ENCODE measurements at regions not wholly inside any gene's neighbourhood (a gene's known extent, or its start where the extent isn't known, plus 50 kb on each side); places are given as distances from the start of the nearest gene placed in this dataset.
"Not testable (repeated sequence)": the region's sequence is repeated elsewhere in the genome, so short reads cannot be mapped to it uniquely, and the experiment has no call there.

DNA sequence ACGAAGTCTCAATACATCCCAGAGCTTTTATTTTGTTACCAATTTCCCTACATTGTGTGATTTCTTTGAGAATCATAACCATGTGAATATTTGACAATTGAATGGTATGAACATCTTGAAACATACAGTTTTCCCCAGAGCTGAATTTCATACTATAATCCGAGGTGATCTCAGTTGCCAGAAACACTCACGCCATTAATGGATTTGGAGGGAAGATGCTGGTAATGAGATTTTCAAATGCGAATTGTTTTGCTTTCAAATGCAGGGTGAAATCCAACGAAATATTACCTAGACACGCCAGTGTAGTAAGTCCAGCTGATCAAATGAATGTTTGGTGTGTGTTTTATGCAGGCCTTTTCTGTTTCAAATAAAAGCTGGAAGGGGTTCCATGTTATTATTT lies 277.8 kb upstream of the CDH5 start:
- no peaks in the 10 kb centered on the region for H3K36me3 ChIP-seq (ENCODE audit: control insufficient read depth, low read length)
- no peaks in the 10 kb centered on the region for H3K9me3 ChIP-seq (ENCODE audit: control insufficient read depth, insufficient read depth, low read length)
- H3K79me2 ChIP-seq (ENCODE audit: control insufficient read depth, low read length): no peaks in the 10 kb centered on the region
- H3K4me2 ChIP-seq (ENCODE audit: low read length): no peak overlapping the region
- H3K9me2 ChIP-seq (replicated peaks; ENCODE audit: control insufficient read depth, low read length): no peaks in the 10 kb centered on the region
- H3K4me1 ChIP-seq (ENCODE audit: control insufficient read depth, low read length): no peaks in the 10 kb centered on the region
- H3F3A ChIP-seq (ENCODE audit: control insufficient read depth, insufficient read depth): no peaks in the 10 kb centered on the region
- no peak overlapping the region for H3K4me3 ChIP-seq (ENCODE audit: low read length)
- TF ChIP-seq, protein P1, sequence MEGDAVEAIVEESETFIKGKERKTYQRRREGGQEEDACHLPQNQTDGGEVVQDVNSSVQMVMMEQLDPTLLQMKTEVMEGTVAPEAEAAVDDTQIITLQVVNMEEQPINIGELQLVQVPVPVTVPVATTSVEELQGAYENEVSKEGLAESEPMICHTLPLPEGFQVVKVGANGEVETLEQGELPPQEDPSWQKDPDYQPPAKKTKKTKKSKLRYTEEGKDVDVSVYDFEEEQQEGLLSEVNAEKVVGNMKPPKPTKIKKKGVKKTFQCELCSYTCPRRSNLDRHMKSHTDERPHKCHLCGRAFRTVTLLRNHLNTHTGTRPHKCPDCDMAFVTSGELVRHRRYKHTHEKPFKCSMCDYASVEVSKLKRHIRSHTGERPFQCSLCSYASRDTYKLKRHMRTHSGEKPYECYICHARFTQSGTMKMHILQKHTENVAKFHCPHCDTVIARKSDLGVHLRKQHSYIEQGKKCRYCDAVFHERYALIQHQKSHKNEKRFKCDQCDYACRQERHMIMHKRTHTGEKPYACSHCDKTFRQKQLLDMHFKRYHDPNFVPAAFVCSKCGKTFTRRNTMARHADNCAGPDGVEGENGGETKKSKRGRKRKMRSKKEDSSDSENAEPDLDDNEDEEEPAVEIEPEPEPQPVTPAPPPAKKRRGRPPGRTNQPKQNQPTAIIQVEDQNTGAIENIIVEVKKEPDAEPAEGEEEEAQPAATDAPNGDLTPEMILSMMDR (IDR thresholded peaks at IDR 0.05; ENCODE audit: low read depth, low read length, poor library complexity, severe bottlenecking): no peak
- TF ChIP-seq EZH2phosphoT487 (IDR thresholded peaks at IDR 0.05; ENCODE audit: borderline replicate concordance, low read length): no peak
- no peak overlapping the region for H3K27ac ChIP-seq (ENCODE audit: low read depth, low read length)
- H3K27me3 ChIP-seq (ENCODE audit: control insufficient read depth, low read length): no peaks in the 10 kb centered on the region
- H4K20me1 ChIP-seq (ENCODE audit: control insufficient read depth, insufficient read depth, low read depth, low read length): no peaks in the 10 kb centered on the region

DNA sequence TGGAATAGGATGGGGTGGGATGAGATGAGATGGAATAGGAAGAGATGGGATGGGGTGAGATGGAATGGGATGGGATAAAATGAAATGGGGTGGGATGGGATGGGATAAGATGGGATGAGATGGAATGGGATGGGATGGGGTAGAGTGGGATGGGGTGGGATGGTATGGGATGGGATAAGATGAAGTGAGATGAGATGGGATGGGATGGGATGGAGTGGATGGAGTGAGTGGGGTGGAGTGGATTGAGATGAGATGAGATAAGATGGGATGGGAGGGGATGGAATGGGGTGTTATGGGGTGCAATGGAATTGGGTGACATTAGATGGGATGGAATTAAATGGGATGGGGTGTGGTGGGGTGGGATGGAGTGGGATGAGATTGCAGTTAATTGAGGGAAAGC lies 279.2 kb upstream of the CDH5 start:
- no peaks in the 10 kb centered on the region for H3K4me1 ChIP-seq (ENCODE audit: control insufficient read depth, low read length)
- H4K20me1 ChIP-seq (ENCODE audit: control insufficient read depth, insufficient read depth, low read depth, low read length): no peaks in the 10 kb centered on the region
- H3K4me3 ChIP-seq (ENCODE audit: low read length): no peak overlapping the region
- H3K9me2 ChIP-seq (replicated peaks; ENCODE audit: control insufficient read depth, low read length): no peaks in the 10 kb centered on the region
- TF ChIP-seq EZH2phosphoT487 (IDR thresholded peaks at IDR 0.05; ENCODE audit: borderline replicate concordance, low read length): no peak
- TF ChIP-seq, protein P1 (IDR thresholded peaks at IDR 0.05; ENCODE audit: low read depth, low read length, poor library complexity, severe bottlenecking): no peak
- no peaks in the 10 kb centered on the region for H3K36me3 ChIP-seq (ENCODE audit: control insufficient read depth, low read length)
- H3K79me2 ChIP-seq (ENCODE audit: control insufficient read depth, low read length): no peaks in the 10 kb centered on the region
- no peaks in the 10 kb centered on the region for H3K9me3 ChIP-seq (ENCODE audit: control insufficient read depth, insufficient read depth, low read length)
- H3K27me3 ChIP-seq (ENCODE audit: control insufficient read depth, low read length): no peaks in the 10 kb centered on the region
- H3F3A ChIP-seq (ENCODE audit: control insufficient read depth, insufficient read depth): no peaks in the 10 kb centered on the region
- H3K27ac ChIP-seq (ENCODE audit: low read depth, low read length): no peak overlapping the region
- H3K4me2 ChIP-seq (ENCODE audit: low read length): no peak overlapping the region

DNA sequence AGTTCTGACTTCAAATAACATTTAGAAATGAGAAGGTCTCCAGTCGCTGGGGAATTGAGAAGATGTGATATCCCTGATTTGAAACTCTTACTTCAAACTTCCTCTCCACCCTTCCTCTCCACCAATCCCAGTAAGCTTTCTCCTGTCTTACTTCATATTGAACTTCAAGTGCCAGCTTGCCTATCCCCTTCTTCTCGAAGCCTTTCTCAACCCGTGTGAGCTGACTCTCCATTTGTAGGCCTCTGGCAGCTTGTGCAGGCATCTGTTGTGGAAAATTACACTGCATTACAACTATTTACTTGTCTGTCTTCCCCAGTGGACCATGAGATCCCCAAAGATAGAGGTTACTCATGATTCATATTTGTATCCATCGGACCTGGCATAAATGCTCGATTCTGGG lies 280.8 kb upstream of the CDH5 start:
- no peak for TF ChIP-seq EZH2phosphoT487 (IDR thresholded peaks at IDR 0.05; ENCODE audit: borderline replicate concordance, low read length)
- TF ChIP-seq, protein P1 (IDR thresholded peaks at IDR 0.05; ENCODE audit: low read depth, low read length, poor library complexity, severe bottlenecking): no peak
- H3K4me1 ChIP-seq (ENCODE audit: control insufficient read depth, low read length): no peaks in the 10 kb centered on the region
- no peaks in the 10 kb centered on the region for H3F3A ChIP-seq (ENCODE audit: control insufficient read depth, insufficient read depth)
- no peaks in the 10 kb centered on the region for H3K36me3 ChIP-seq (ENCODE audit: control insufficient read depth, low read length)
- no peak overlapping the region for H3K4me2 ChIP-seq (ENCODE audit: low read length)
- no peak overlapping the region for H3K27ac ChIP-seq (ENCODE audit: low read depth, low read length)
- H3K9me3 ChIP-seq (ENCODE audit: control insufficient read depth, insufficient read depth, low read length): no peaks in the 10 kb centered on the region
- no peak overlapping the region for H3K4me3 ChIP-seq (ENCODE audit: low read length)
- no peaks in the 10 kb centered on the region for H4K20me1 ChIP-seq (ENCODE audit: control insufficient read depth, insufficient read depth, low read depth, low read length)
- H3K9me2 ChIP-seq (replicated peaks; ENCODE audit: control insufficient read depth, low read length): no peaks in the 10 kb centered on the region
- H3K27me3 ChIP-seq (ENCODE audit: control insufficient read depth, low read length): no peaks in the 10 kb centered on the region
- H3K79me2 ChIP-seq (ENCODE audit: control insufficient read depth, low read length): no peaks in the 10 kb centered on the region

DNA sequence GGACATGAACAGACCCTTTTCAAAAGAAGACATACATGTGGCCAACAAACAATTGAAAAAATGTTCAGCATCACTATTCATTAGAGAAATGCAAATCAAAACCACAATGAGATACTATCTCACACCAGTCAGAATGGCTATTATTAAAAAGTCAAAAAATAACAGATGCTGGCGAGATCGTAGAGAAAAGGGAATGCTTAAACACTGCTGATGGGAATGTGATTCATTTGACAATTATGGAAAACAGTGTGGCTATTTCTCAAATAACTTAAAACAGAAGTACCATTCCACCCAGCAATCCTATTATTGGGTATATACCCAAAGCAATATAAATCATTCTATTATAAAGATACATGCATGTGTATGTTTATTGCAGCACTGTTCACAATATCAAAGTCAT lies 281.8 kb upstream of the CDH5 start:
- not testable (repeated sequence) for H3K4me2 ChIP-seq (ENCODE audit: low read length); H3F3A ChIP-seq (ENCODE audit: control insufficient read depth, insufficient read depth); H3K4me3 ChIP-seq (ENCODE audit: low read length); H3K79me2 ChIP-seq (ENCODE audit: control insufficient read depth, low read length); H3K9me2 ChIP-seq (replicated peaks; ENCODE audit: control insufficient read depth, low read length); H3K36me3 ChIP-seq (ENCODE audit: control insufficient read depth, low read length); H4K20me1 ChIP-seq (ENCODE audit: control insufficient read depth, insufficient read depth, low read depth, low read length); H3K9me3 ChIP-seq (ENCODE audit: control insufficient read depth, insufficient read depth, low read length); H3K27ac ChIP-seq (ENCODE audit: low read depth, low read length); H3K27me3 ChIP-seq (ENCODE audit: control insufficient read depth, low read length); H3K4me1 ChIP-seq (ENCODE audit: control insufficient read depth, low read length)

Data from DOHH2 (cell line).